GM18870 (cell line): ENCODE measurements at regions not wholly inside any gene's neighbourhood (a gene's known extent, or its start where the extent isn't known, plus 50 kb on each side); places are given as distances from the start of the nearest gene placed in this dataset.

Source experiments
- ATAC-seq: cut with Tn5 transposase; IDR thresholded peaks from one replicate; pipeline ENCODE4 v1.9.1; 2021; ENCODE audit warnings: moderate library complexity; ENCODE audit not compliant: unreplicated experiment

DNA sequence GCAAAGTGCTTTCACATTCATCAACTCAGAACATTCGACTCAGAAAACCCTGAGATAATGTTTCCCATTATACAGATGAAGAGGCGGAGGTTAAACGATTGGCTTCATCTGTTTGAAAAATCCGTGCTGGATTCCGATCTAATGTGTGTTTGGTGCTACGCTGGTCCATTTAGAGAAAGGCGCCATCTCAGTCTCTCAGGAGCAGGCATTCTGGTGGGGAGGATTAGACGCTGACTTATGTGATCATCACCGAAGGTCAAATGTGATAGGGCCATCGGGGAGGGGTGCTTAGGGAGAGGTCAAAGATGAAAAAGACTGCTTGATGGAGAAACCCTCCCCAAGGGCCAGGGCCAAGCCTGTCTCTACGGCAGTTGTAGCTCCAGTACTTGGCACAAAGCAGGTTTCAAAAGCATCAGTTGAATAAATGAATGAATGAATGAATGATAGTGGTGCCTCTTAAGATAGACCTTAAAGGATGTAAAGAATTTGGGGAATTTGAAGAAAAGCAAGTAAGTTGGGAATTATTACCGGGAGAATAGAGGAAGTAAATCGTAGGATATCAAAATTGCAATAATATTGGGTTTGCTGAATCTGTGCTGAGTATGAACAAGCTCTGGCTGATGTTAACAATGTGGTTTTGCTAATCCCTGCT is 160.6 kb upstream of the SHB start:
- no peak for ATAC-seq

GRCh38 chr9:38229104-38229500 is 160.1 kb upstream of the SHB start:
- ATAC-seq = no peak

- ATAC-seq = no peak
These were observed 159.5 kb upstream of the SHB start for GRCh38 chr9:38228331-38229103.

DNA sequence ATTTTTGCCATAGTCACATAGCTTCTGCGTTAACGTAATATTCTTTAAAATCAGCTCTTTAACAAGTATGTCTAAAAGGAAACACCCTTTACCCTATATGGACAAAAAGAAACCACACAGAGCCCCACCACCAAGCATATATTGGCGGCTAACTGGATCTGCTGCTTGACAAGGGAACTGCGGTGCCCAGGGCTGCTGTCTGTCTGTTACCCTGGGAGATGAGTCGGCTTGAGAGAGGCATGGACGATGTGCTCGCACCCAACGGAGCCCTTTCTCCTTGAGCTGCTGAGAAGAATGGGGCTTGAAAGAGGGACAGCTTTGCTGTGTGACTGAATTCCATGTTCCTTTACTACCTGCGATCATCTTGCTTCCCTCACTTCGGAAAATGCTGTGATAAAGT is 158.6 kb upstream of the SHB start:
- no peak for ATAC-seq

DNA sequence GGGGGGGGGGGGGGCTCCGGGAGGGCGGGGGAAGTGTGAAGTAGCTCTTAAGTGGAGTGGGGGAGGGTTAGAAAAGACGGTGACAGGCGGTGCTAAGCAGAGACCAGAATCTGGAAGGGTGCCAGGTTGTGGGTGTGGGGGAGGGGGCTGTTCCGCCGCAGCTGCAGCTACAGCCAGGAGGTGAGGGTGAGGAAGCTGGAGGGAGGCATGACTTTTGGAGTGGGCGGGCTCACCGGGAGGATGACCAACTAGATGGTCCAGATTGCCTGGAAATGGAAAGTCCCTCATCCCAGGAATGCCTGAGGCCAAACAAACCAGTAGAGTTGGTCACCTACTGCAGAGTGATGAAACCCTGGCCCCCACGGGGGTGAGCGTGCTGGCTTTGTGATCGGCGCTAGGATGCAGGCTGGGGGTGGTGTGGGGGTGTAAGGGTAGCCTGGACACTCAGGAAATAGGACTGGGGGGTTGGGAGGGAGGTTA is 158.1 kb upstream of the SHB start:
- peak; percentile 63 for ATAC-seq

DNA sequence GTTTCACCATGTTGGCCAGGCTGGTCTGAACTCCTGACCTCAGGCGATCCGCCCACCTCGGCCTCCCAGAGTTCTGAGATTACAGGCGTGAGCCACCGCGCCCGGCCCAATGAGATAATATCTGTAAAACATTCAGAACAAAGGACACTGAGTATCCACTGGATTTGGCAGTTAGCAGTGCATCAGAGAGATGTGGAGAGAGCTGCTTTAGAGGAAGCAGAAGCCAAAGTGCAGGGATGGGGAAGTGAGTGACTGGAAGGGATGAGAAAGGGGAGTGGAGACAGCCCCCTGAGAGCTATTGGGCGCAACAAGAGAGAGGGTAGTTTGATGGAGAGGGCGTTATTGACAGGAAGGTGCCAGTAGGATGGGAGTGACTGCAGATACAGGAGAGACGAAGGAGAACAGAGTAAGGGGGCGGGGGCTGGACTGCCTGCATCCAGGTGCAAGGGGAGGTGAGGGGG is 157.5 kb upstream of the SHB start:
- no peak for ATAC-seq

- ATAC-seq = no peak
These were observed 155.9 kb upstream of the SHB start for GRCh38 chr9:38224941-38225340.

DNA sequence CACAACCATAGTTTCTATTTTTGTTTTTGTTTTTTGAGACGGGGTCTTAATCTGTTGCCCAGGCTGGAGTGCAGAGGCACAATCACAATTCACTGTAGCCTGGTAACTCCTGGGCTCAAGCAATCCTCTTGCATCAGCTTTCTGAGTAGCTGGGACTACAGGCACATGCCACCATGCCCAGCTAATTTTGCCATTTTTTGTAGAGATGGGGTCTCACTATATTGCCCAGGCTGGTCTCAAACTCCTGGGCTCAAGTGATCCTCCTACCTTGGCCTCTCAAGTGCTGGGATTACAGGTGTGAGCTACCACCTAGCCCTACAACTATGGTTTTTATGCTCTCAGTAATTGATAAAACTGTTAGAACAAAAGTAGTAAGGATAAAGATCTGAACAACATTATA is 147.5 kb upstream of the SHB start:
- no peak for ATAC-seq

DNA sequence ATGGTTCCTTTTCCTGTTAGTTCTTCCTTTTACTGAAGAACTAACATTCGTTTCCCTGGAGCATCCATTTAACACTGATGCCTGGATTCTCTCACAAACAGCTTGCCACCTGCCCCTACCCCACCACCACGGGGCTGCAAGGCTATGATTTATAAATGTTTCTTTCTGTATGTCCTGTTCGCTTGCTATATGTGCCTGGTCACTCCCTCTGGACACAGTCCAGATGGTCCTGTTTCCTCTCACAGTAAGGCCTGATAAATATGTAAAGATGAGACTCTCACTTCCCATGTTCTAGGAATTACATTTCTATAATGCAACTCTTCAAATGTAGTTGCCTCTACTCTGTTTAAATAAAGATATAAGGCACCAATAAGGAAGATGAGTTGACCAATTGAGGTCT is 146.4 kb upstream of the SHB start:
- no peak for ATAC-seq

DNA sequence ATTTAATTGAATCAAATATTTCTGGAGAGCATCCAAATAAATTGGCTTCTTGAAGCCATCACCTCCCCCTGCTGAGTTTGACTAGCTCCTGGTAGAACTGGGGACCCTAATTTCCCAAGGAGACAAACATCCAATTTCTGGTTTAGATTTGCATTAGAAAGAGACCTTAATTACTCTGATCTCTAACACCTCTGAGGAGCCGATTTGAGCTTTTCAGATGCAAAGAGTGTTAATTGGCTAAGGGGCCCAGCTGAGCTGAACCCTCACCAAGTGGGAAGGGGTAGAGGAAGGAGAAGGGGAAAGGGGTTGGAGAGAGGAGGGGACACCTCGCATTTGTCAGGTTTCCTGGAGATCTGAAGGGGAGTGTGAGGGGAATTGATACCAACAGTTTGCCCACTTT is 145.4 kb upstream of the SHB start:
- no peak for ATAC-seq

DNA sequence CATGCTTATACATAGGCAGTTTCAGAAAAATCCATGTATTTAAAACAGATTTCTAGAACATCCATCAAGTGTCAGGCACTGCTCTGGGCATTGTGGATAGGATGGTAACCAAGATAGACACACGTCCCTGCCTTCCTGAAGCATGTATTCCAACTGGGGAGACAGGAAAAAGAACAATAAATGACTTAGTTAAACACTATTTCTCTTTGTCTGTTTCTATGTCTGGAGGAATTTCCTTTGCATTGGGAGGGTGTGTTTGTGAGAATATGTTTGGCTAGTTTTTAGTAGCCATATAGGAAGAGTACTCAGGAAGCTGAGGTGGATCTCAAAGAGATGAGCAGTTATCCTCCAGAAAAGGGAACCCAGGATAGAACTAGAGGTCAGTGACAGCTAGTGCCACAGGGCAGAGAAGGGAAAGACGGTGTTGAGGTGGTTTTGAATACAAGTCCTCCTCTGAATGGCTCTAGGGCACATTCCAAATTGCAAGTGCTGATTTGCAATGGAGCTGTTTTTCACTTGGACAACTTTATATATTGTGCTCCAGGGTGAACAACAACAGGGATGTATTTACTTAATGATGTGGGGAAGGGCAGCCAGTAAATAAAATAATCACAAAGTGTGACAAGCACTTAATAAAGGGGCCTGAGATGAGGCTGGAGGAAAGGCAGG is 144.7 kb upstream of the SHB start:
- no peak for ATAC-seq

DNA sequence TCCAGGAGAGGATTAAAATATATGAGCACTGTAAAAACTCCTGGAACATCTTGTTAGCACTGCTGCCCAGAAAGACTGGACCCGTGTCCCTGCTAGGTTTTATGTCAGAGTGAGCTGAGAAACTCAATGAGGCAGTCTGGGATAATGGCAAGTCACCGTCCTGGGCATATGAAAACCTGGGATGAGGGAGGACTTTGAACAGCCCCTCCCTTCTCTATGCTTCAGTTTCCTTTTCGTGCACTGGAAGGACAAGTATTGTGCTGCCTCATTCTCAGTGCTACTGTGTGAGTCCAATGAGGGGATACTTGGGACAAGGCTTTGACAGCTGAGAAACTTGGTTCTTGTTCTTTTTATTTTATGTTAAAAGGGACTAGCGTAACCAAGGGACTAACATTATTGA is 143.0 kb upstream of the SHB start:
- ATAC-seq = no peak

DNA sequence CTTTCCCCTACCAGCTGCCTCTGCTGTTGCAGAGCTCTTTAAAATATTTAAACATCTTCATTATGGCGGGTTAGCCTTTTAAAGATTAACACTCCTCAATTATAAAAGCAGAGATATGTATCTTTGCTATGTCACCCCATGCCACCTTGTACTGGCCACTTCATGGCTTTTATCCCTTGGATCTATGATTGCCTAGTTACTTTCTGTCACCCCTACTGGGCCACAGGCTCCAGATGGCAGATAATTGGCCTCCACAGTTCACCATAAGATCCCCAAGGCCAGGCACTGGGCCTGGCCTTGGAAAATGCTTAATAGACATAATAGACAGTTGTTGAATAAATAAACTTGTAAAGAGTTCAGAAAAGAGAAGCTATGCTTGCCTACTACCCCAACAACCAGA is 142.0 kb upstream of the SHB start:
- no peak for ATAC-seq

DNA sequence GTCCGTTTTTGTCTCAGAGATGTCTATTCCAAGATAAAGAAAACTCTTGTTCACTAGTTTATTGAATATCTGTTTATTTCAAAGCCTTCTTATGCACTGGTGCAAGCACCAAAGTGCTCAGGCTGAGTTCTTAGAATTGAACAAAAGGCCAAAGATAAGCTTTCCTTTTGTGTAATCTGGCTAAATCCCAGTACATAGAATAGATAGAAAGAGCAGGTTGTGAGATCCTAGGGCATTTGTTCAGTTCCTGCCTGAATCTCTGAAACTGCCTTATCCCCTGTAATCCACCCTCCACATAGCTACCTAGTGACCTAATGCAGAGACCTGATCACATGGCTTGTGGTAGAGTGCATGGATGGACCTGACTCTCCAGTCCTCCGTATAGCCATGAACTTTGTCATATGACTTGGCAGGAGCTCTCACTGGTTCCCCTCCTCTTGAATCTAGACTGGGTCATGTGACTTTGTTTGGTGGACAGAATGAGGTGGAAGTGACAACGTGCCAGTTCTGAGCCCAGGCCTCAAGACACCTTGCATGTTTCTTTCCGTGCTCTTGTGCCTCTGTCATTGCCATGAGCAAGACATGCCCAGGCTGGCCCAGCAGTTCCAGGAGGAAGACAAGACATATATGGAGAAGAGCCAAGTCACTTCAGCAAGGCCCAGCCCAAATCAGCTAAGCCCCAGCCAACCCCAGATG is 139.3 kb upstream of the SHB start:
- no peak for ATAC-seq

- ATAC-seq = no peak
These were observed 138.3 kb upstream of the SHB start for GRCh38 chr9:38207247-38207778.

DNA sequence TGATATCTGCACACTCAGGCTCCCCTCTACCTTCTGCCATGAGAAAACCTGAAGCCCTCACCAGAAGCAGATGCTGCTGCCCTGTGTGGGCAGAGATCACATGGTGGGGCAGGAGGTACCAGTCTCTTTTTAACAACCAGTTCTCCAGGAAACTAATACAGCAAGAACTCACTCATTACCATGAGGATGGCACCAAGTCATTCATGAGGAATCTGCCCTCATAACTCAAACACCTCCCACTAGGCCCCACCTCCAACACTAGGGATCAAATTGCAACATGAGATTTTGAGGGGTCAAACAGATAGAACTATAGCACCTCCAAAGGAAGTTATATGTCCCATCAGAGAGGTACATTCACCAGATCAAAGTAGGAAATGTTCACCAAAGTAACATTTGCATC is 136.3 kb upstream of the SHB start:
- ATAC-seq = no peak

- no peak for ATAC-seq
These were observed 133.4 kb upstream of the SHB start for GRCh38 chr9:38202336-38202938.

GRCh38 chr9:38201844-38202243 is 132.8 kb upstream of the SHB start:
- ATAC-seq = no peak

DNA sequence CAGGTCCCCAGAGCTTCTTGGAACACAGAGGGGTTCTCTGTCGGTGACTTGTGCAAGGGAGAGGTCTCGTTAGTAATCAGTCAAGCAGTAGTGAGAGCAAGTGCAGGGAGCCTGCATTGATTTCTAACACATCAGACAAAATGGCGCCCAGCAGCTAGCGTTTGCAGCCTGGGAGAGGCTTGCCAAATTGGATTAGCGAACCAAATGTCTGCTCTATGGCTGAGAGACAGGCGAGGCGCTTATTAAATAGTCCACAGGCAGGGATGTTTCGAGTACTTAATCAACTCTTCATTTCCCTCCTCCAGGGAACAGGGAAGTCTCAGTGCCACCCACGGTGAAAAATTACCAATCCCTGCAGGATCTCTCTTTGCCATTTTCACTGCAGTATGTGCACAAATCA is 131.4 kb upstream of the SHB start:
- no peak for ATAC-seq

- ATAC-seq = no peak
These were observed 129.1 kb upstream of the SHB start for GRCh38 chr9:38198140-38198539.

DNA sequence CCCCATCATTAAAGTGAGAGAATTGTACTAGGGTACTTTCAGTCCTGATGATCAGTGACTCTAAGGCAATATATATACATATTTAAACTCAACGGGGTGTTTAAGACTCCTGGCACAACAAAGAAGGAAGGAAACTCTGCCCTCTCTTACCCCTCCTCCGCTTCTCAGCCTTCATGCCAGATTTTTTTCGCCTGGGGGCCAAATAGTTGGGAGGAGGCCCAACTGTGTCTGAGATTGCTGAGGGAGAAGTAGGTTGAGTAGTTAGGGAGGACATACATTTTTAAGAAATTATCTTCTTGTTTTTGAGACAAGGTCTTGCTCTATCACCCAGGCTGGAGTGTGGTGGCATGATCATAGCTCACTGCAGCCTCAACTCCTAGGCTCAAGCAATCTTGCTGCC is 127.7 kb upstream of the SHB start:
- ATAC-seq = no peak
